IMR-90 (cell line): ENCODE measurements at regions not wholly inside any gene's neighbourhood (a gene's known extent, or its start where the extent isn't known, plus 50 kb on each side); places are given as distances from the start of the nearest gene placed in this dataset.

Experiments
- ATAC-seq: fragments of 200-7000 bp; cut with Tn5 transposase; 2 replicates; pipeline ENCODE4 v1.9.1; 2020; ENCODE audit warnings: low read depth, mild to moderate bottlenecking, moderate library complexity
- BruUV-seq: library from RNA; stranded (reverse); fragments of 400-500 nt; replicated peaks from 2 replicates; lab custom pipeline; 2021; lab: Mats Ljungman, UMichigan
- CTCF ChIA-PET: fragments of 300-600 bp; formaldehyde crosslinking; extraction: SDS; loops from one replicate; lab custom pipeline; 2021; ENCODE audit warnings: antibody characterized with exemption; lab: Yijun Ruan, JAX
- POLR2A ChIA-PET: fragments of 300-600 bp; sonication (Branson Sonifier 250); formaldehyde crosslinking; loops from one replicate; lab custom pipeline; 2022; ENCODE audit warnings: antibody characterized with exemption; ENCODE audit not compliant: unreplicated experiment; lab: Charles Lee
- DNase-seq: peaks from one replicate; pipeline ENCODE4 v3.0.0; 2013
- H2AFZ ChIP-seq: replicated peaks from 2 replicates; pipeline ENCODE3; 2013; ENCODE audit warnings: low read length, mild to moderate bottlenecking; ENCODE audit not compliant: poor library complexity
- H2AK5ac ChIP-seq: 2 replicates; pipeline ENCODE4 v1.6.1; 2013; ENCODE audit warnings: low read depth, low read length, inconsistent platforms
- H2AK9ac ChIP-seq: replicated peaks from 2 replicates; pipeline ENCODE3; 2013; ENCODE audit warnings: mild to moderate bottlenecking, low read depth, low read length, moderate library complexity; ENCODE audit not compliant: poor library complexity
- H2BK120ac ChIP-seq: 2 replicates; pipeline ENCODE4 v1.6.1; 2013; ENCODE audit warnings: low read depth, low read length, inconsistent platforms
- H2BK15ac ChIP-seq: 3 replicates; pipeline ENCODE4 v1.6.1; 2013; ENCODE audit warnings: low read depth, low read length, inconsistent platforms
- H2BK20ac ChIP-seq: 2 replicates; pipeline ENCODE4 v1.6.1; 2013; ENCODE audit warnings: low read depth, mild to moderate bottlenecking, inconsistent platforms, low read length, moderate library complexity
- H2BK5ac ChIP-seq: 2 replicates; pipeline ENCODE4 v1.6.1; 2013; ENCODE audit warnings: mild to moderate bottlenecking, low read depth, low read length, inconsistent platforms; ENCODE audit not compliant: poor library complexity, severe bottlenecking
- H3K14ac ChIP-seq: replicated peaks from 2 replicates; pipeline ENCODE4 v1.6.1; 2013; ENCODE audit warnings: low read depth, low read length, inconsistent platforms
- H3K18ac ChIP-seq: 2 replicates; pipeline ENCODE4 v1.6.1; 2013; ENCODE audit warnings: low read depth, low read length, control low read depth
- H3K23ac ChIP-seq: 2 replicates; pipeline ENCODE4 v1.6.1; 2013; ENCODE audit warnings: low read depth, low read length, inconsistent platforms
- H3K27ac ChIP-seq: 2 replicates; pipeline ENCODE4 v1.5.1; 2013; ENCODE audit warnings: mild to moderate bottlenecking, control low read depth, low read length; ENCODE audit not compliant: insufficient read depth
- H3K27me3 ChIP-seq: 2 replicates; pipeline ENCODE4 v1.6.1; 2013; ENCODE audit warnings: low read length; ENCODE audit not compliant: control insufficient read depth, insufficient read depth
- H3K36me3 ChIP-seq: 2 replicates; pipeline ENCODE4 v1.6.1; 2013; ENCODE audit warnings: low read length, mixed read lengths; ENCODE audit not compliant: control insufficient read depth, insufficient read depth
- H3K4ac ChIP-seq: 2 replicates; pipeline ENCODE4 v1.6.1; 2013; ENCODE audit warnings: low read depth, low read length, inconsistent platforms
- H3K4me1 ChIP-seq: 2 replicates; pipeline ENCODE4 v1.6.1; 2013; ENCODE audit warnings: low read length, mixed read lengths; ENCODE audit not compliant: control insufficient read depth, insufficient read depth
- H3K4me2 ChIP-seq: 2 replicates; pipeline ENCODE4 v1.6.1; 2013; ENCODE audit warnings: low read depth, mild to moderate bottlenecking, control low read depth, low read length, moderate library complexity
- H3K4me3 ChIP-seq: 2 replicates; pipeline ENCODE4 v1.5.1; 2013; ENCODE audit warnings: low read depth, mild to moderate bottlenecking, control low read depth, low read length, moderate library complexity; ENCODE audit not compliant: insufficient read depth
- H3K56ac ChIP-seq: 2 replicates; pipeline ENCODE4 v1.6.1; 2013; ENCODE audit warnings: low read length, inconsistent platforms; ENCODE audit not compliant: insufficient read depth; ENCODE audit errors: extremely low read depth
- H3K79me1 ChIP-seq, 2 experiments: 2 replicates each; pipeline ENCODE4 v1.6.1; 2013; ENCODE audit warnings: low read length in 2 of 2, inconsistent platforms in 1 of 2, low read depth in 1 of 2
- H3K9ac ChIP-seq: 2 replicates; pipeline ENCODE4 v1.6.1; 2013; ENCODE audit warnings: low read depth, low read length, control low read depth
- H3K9me1 ChIP-seq: 2 replicates; pipeline ENCODE4 v1.6.1; 2013; ENCODE audit warnings: low read length, inconsistent platforms; ENCODE audit not compliant: insufficient read depth
- H3K9me3 ChIP-seq: 2 replicates; pipeline ENCODE4 v1.6.1; 2013; ENCODE audit warnings: low read length; ENCODE audit not compliant: control insufficient read depth, insufficient read depth
- H4K20me1 ChIP-seq: 2 replicates; pipeline ENCODE4 v1.6.1; 2013; ENCODE audit warnings: low read length, inconsistent platforms; ENCODE audit not compliant: insufficient read depth
- H4K5ac ChIP-seq: 2 replicates; pipeline ENCODE4 v1.6.1; 2013; ENCODE audit warnings: mild to moderate bottlenecking, low read depth, low read length, control low read depth
- H4K8ac ChIP-seq, 2 experiments: 2 replicates each; pipeline ENCODE4 v1.6.1; 2013; ENCODE audit warnings: low read depth in 2 of 2, low read length in 2 of 2, control low read depth in 1 of 2, inconsistent platforms in 1 of 2
- H4K91ac ChIP-seq: 2 replicates; pipeline ENCODE4 v1.6.1; 2013; ENCODE audit warnings: low read depth, low read length, inconsistent platforms; ENCODE audit not compliant: insufficient read depth
- BHLHE40 ChIP-seq: fragments of 150-350 bp; IDR thresholded peaks from 2 replicates; pipeline ENCODE4 v1.6.1; 2016; ENCODE audit warnings: mild to moderate bottlenecking, low read depth, low read length
- CEBPB ChIP-seq: IDR thresholded peaks from 2 replicates; pipeline ENCODE4 v1.6.1; 2012; ENCODE audit warnings: low read depth, low read length, improper control_type of control experiment
- CTCF ChIP-seq: conservative IDR thresholded peaks from 2 replicates; pipeline ENCODE4 v1.5.1; 2012; ENCODE audit warnings: mild to moderate bottlenecking, low read depth, low read length, improper control_type of control experiment
- FOS ChIP-seq: fragments of 150-350 bp; IDR thresholded peaks from 2 replicates; pipeline ENCODE4 v1.6.1; 2016; ENCODE audit warnings: low read depth, low read length
- MAZ ChIP-seq: IDR thresholded peaks from 2 replicates; pipeline ENCODE4 v1.6.1; 2012; ENCODE audit warnings: low read depth, mild to moderate bottlenecking, low read length, improper control_type of control experiment, moderate library complexity, borderline replicate concordance
- MXI1 ChIP-seq: IDR thresholded peaks from 2 replicates; pipeline ENCODE4 v1.6.1; 2012; ENCODE audit warnings: low read depth, mild to moderate bottlenecking, low read length, moderate library complexity, borderline replicate concordance
- NFE2L2 ChIP-seq: fragments of 150-350 bp; IDR thresholded peaks from 2 replicates; pipeline ENCODE4 v1.6.1; 2016; ENCODE audit warnings: low read depth, mild to moderate bottlenecking, low read length
- POLR2A ChIP-seq: IDR thresholded peaks from 2 replicates; pipeline ENCODE4 v1.6.1; 2012; ENCODE audit warnings: mild to moderate bottlenecking, low read depth, low read length
- USF2 ChIP-seq: fragments of 150-350 bp; IDR thresholded peaks from 2 replicates; pipeline ENCODE4 v1.6.1; 2017; ENCODE audit warnings: mild to moderate bottlenecking, antibody characterized with exemption, low read length, low read depth
- WGBS, 2 experiments: methylation state at CpG; one replicate each; pipeline versions ENCODE4 v1.1.5 to v1.1.7; 2013; ENCODE audit warnings: missing lambda C conversion rate in 2 of 2; ENCODE audit not compliant: insufficient read length in 1 of 2; ENCODE audit errors: extremely low coverage in 2 of 2; 5-methylcytosine and 5-hydroxymethylcytosine counted together
- dilution Hi-C: fragments of 300-500 bp; cut with HindIII; formaldehyde crosslinking; loops from one replicate; pipeline ENCODE4 v1.14.3; 2018; ENCODE audit warnings: low sequenced_read_pairs; ENCODE audit not compliant: unreplicated experiment
- in situ Hi-C: fragments of 300-500 bp; cut with MboI; formaldehyde crosslinking; loops from 3 replicates; pipeline ENCODE4 v1.14.3; 2019; ENCODE audit warnings: low sequenced_read_pairs, inconsistent platforms, mixed read lengths
- intact Hi-C: fragments of 100-400 bp; cut with micrococcal nuclease; formaldehyde crosslinking; loops from 2 replicates; pipeline ENCODE4 v1.10.0; 2022

- DNase-seq (no peak), ATAC-seq (no peak)
- no peaks in the 10 kb centered on the region for H3K9me1 ChIP-seq
- H2BK15ac ChIP-seq = no peak overlapping the region
- dilution Hi-C loops (no loop called here), in situ Hi-C loops (no loop called here), intact Hi-C loops (no loop called here)
- H3K27me3 ChIP-seq = no peaks in the 10 kb centered on the region
- no peaks in the 10 kb centered on the region for H3K36me3 ChIP-seq
- no peak overlapping the region for H3K4ac ChIP-seq
- no peak overlapping the region for H3K4me2 ChIP-seq
- TF ChIP-seq CTCF (no peak), USF2 (no peak), CEBPB (no peak), BHLHE40 (no peak), MAZ (no peak), FOS (no peak), POLR2A (no peak), NFE2L2 (no peak), MXI1 (no peak)
- no peak overlapping the region for H3K9ac ChIP-seq
- ChIA-PET POLR2A (no interaction called here), CTCF (no interaction called here)
- BruUV-seq = no TSS peak
- H3K18ac ChIP-seq = no peak overlapping the region
- H4K20me1 ChIP-seq = no peaks in the 10 kb centered on the region
- H3K23ac ChIP-seq = no peak overlapping the region
- no peak overlapping the region for H2AK5ac ChIP-seq
- no peak overlapping the region for H4K91ac ChIP-seq
- H3K4me3 ChIP-seq = no peak overlapping the region
- no peak overlapping the region for H2BK120ac ChIP-seq
- no peaks in the 10 kb centered on the region for H3K79me1 ChIP-seq
- H3K27ac ChIP-seq = no peak overlapping the region
- no peak overlapping the region for H2AFZ ChIP-seq
- H2AK9ac ChIP-seq = no peak overlapping the region
- no peak overlapping the region for H4K5ac ChIP-seq
- no CpG with 5 or more reads among the region's 1 CpG for WGBS, 2 experiments
- no peaks in the 10 kb centered on the region for H3K4me1 ChIP-seq
- no peak overlapping the region for H4K8ac ChIP-seq
- no peak overlapping the region for H2BK5ac ChIP-seq
- H3K56ac ChIP-seq = no peak overlapping the region
- no peak overlapping the region for H3K14ac ChIP-seq
- no peak overlapping the region for H2BK20ac ChIP-seq
- H3K9me3 ChIP-seq = no peaks in the 10 kb centered on the region
These were observed 116.2 kb downstream of the SCP2D1 start for GRCh38 chr20:18929800-18930199.
